DMS153 treated with DMSO at 0.1 percent for 48 hours (cell line): ENCODE measurements at regions not wholly inside any gene's neighbourhood (a gene's known extent, or its start where the extent isn't known, plus 50 kb on each side); places are given as distances from the start of the nearest gene placed in this dataset.

Experiments used
- DNase-seq: peaks from one replicate; lab custom pipeline; 2025; ENCODE audit not compliant: unreplicated experiment; lab: John Stamatoyannopoulos, UW

DNA sequence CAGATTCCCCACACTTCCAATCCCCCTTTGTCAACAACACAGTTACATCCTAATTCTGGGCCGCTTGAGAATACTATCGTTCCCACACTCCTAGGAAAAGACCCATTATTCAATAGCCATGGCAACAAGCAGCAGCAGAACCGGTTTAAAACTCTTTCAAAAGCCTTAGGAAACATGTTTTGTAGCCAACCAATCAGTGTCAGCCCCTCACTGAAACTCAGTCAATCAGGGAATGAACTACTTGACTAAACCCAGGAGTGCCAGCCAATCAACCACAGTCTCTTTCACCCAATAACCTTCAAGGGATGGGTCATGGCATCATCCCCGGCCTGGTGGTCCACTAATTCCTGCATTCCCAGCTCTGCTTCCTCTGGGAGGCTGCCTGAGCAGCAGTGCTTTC lies 204.8 kb upstream of the HS6ST1 start:
- DNase-seq, result no peak

GRCh38 chr2:128524183-128524582 lies 205.5 kb upstream of the HS6ST1 start:
- no peak for DNase-seq

DNA sequence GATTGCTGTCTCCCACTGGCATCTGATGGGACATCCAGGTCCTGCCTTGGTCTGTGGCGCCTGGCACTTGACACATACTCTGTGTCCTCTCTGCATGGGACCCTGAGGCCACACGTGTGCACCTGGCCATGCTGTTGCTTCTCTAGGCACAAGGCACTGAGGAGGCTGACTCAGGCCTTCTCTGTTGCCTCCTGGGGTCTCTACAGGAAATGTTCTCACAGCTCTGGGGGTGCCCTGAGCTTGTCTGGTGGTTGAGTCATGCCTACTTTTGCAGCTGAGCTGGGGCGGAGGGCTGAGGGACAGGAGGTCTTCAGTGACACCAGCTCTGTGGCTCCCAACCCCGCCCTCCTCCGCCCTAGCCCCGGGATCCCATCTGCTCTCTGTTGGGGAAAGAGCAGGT lies 207.0 kb upstream of the HS6ST1 start:
- DNase-seq, result no peak

- no peak for DNase-seq
Observed at GRCh38 chr2:128526455-128526976, 207.8 kb upstream of the HS6ST1 start.

DNA sequence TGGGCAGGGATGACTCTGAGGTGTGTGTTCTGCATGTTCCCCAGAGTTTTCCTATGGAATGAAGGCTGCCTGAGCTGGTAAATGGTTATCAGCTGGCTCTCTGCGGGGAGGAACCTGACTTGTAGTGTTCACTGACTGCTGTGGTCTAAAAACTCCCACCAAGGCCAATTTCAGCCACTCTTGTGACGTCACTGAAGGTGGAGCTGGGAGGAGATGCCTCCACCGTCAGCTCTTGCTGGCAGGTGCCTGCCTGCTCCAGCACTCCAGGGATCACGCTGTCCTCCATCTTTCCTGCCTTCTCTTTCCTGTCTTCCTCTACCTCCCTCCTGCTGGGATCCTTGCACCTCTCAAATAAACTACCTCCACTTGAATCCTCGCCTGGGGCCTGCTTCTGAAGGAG lies 209.5 kb upstream of the HS6ST1 start:
- DNase-seq, result no peak

DNA sequence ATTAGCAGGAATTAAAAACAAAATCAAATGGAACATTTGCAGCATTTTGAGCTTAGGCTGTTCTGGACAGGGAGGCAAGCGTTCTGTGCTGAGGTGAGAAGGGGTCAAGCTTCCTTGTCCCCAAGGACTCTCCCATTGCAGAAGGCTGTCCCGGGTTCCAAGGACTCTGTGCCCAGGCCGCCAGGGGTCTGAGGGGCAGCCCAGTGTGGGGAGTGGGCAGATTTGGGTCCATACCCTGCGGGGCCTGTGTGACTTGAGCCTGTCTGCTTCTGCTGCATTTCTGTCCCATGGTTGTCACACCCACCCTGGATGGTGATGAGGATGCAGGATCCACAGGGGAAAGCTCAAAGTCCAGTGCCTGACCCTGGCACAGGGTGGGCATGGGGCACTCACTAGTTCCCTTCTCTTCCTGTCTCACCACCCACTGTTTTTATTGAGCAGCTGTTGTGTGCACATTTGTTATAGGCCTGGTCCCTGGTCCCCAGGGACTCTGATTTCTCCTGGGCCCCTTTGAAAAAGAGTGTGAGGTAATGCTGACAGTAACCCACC lies 211.4 kb upstream of the HS6ST1 start:
- no peak for DNase-seq

DNA sequence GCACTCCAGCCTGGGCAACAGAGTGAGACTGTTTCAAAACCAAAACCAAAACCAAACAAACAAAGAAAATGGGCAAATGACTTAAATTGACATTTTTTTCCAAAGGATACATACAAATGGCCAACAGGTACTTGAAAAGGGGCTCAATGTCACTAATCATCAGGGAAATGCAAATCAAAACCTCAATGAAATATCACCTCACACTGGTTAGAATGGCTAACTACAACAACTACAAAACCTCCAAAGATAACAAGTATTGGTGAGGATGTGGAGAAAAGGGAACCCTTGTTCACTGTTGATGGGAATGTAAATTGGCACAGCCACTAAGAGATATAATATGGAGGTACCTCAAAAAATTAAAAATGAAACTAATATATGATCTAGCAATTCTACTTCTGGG lies 213.2 kb upstream of the HS6ST1 start:
- no peak for DNase-seq

GRCh38 chr2:128533101-128533500 lies 214.4 kb upstream of the HS6ST1 start:
- DNase-seq, result no peak

DNA sequence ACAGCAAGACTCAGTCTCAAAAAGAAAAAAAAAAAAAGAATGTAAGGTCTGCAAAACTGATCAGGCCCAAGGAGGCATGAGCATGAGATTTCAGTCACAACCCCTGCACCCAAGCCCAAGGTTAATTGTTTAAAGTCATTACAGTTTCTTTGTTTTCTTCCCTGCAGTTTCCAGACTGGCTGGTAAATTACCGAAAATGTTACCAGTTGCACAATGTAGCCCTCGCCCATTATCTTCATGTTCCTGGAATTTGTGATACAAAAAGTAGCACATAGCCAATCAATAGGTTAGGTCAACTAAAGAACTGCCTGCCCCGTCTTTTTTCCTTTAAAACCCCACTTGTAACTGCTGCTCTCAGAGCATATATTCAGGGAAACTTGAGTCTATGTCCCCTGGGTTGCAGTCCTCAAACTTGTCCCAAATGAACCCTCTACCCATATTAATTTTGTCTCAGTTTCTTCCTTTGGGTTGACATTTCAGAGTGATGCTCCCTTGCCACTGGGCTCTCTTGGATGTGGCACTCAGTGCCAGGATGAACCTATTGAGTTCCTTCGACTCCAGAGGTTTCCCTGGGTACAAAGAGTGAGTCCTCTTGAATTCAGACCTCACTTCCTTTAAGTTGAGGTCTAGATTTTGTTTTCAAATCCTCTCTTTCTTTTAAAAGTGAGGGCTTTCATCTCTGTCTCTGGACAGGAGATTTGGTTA lies 216.2 kb upstream of the HS6ST1 start:
- no peak for DNase-seq

GRCh38 chr2:128535953-128536352 lies 217.3 kb upstream of the HS6ST1 start:
- DNase-seq, result no peak

DNA sequence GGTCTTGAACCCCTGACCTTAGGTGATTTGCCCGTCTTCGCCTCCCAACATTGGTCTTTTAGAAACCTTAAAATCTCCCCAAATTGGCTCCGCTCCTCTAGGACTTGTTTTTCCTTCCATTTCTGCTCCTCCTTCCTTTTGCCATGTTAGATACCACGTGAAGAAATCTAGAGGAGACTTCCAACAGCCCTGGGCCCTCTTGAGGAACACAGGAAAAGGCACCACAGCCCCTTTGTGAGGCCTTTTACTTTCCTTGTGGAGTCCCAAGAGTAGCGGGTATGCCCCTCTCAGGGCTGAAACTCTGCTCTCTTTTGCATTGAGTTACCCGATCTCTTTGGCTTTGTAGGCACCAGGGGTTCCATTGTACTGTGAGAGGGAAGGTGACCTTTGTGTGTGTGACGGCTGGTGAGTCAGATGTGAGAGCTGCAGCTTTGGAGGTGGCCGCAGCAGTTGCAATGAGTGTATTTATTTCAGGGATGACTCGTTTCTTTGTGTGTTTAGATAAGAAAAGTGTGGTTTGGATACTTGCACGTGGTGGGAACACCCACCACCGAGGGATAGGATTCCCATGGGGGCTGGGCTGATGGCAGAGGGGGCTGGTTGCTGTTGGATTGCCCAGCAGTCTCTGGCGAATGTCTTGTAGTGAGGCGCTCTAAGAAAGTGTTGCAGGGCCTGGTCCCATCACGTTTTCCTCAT lies 218.4 kb upstream of the HS6ST1 start:
- DNase-seq, result no peak

DNA sequence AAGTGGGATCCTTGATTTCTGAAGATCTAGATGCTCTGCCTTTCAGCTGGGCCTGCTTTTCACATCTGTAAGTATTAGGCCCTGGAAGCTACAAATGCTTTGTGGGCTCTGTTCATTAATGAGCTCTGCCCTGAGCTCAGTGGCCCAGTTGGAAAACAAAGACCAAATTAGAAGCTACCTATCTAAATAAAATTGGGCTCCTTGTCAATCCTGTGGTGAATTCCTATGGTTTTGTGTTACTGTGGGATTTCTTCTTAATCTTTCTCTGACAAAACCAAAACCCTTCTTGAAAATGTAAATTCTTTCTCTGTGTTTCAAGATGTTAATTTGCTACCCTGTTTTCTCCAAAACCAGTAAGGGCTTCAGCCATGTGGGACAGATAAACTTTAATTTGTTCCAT lies 219.0 kb upstream of the HS6ST1 start:
- no peak for DNase-seq

GRCh38 chr2:128538396-128538795 lies 219.7 kb upstream of the HS6ST1 start:
- DNase-seq, result no peak

- no peak for DNase-seq
Observed at GRCh38 chr2:128540670-128541069, 222.0 kb upstream of the HS6ST1 start.

GRCh38 chr2:128541448-128541847 lies 222.8 kb upstream of the HS6ST1 start:
- no peak for DNase-seq

DNA sequence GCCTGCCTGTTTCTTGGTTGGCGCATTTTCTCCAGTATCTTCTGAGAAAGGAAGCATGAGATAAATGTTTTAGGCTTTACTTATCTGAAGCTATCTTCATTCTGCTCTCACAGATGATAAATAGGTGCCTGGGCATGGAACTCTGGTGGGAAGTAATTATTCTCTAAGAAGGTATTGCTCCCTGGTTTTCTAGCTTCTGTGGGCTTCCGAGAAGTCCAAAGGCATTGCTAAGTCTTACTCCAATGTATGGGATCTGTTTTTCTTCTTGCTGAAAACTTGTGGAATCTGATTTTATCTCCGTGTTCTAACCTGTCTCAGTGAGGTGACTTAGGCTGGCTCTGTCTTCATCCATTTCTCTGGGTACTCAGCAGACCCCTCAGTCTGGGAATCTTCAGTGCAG lies 224.4 kb upstream of the HS6ST1 start:
- no peak for DNase-seq

- no peak for DNase-seq
Observed at GRCh38 chr2:128543646-128544045, 225.0 kb upstream of the HS6ST1 start.

DNA sequence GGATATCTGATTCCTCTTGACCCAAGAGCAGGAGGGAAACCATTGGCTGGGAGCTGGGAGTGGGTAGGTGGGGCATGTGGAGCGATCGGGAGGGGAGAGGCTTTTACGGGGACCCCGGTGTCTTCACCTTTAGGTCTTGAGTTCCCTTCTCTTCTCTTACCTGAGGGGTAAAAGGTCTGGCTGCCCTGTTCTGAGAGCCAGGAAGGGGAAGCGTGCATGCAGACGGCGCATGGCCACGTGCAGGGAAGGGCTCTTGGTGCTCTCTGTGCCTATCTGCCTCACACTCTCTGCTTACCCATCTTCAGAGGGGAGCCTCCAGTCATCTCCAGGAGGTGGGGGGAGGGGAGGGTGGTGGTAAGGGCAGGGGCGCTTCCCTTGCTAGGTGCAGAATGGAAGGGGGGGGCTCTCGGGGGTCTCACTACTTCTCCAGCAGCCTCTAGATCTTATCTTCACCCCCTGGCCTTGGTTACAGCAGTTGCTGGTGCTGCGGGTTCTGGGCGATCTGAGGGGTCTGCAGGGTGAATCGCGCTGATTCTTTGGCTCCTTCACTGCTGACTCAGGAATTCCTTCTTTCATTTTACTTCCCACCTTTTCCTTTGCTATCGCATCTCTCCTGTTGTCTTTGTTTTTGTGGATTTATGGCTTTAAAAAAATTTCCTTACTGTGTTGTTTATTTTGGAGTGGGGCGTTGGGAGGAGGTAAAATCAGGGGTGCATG lies 225.8 kb upstream of the HS6ST1 start:
- DNase-seq, result no peak

GRCh38 chr2:128545085-128545484 lies 226.4 kb upstream of the HS6ST1 start:
- DNase-seq, result no peak

- no peak for DNase-seq
Observed at GRCh38 chr2:128545829-128546228, 227.2 kb upstream of the HS6ST1 start.

- no peak for DNase-seq
Observed at GRCh38 chr2:128547667-128548066, 229.0 kb upstream of the HS6ST1 start.

- no peak for DNase-seq
Observed at GRCh38 chr2:128548461-128548891, 229.8 kb upstream of the HS6ST1 start.
